CD4-positive, alpha-beta memory T cell (primary cell): ENCODE measurements at regions not wholly inside any gene's neighbourhood (a gene's known extent, or its start where the extent isn't known, plus 50 kb on each side); places are given as distances from the start of the nearest gene placed in this dataset.

Experiments
- CTCF ChIA-PET: fragments of 350-600 bp; sonication (Branson Sonifier 250); formaldehyde crosslinking; loops from one replicate; lab custom pipeline; 2021; ENCODE audit warnings: inconsistent platforms; ENCODE audit not compliant: partially characterized antibody; lab: Charles Lee
- POLR2A ChIA-PET: fragments of 350-600 bp; sonication (Branson Sonifier 250); formaldehyde crosslinking; loops from one replicate; lab custom pipeline; 2021; ENCODE audit not compliant: partially characterized antibody; lab: Charles Lee
- DNase-seq, 5 donors: peaks; one replicate each; pipeline versions ENCODE4 v3.0.0 to v3.0.0-alpha.2; 2020 to 2022; ENCODE audit warnings: mixed read lengths in 1 of 5
- H3K27ac ChIP-seq: one replicate; pipeline ENCODE4 v1.7.0; 2013; ENCODE audit warnings: low read depth, low read length
- H3K27me3 ChIP-seq: 2 replicates; pipeline ENCODE4 v1.7.0; 2013; ENCODE audit warnings: mild to moderate bottlenecking, low read length, moderate library complexity; ENCODE audit not compliant: insufficient read depth
- H3K36me3 ChIP-seq: 2 replicates; pipeline ENCODE4 v1.7.0; 2013; ENCODE audit warnings: mild to moderate bottlenecking, low read length, moderate library complexity; ENCODE audit not compliant: insufficient read depth
- H3K4me1 ChIP-seq: 2 replicates; pipeline ENCODE4 v1.7.0; 2013; ENCODE audit warnings: mild to moderate bottlenecking, low read length, moderate library complexity; ENCODE audit not compliant: insufficient read depth
- H3K4me3 ChIP-seq, 2 donors: one replicate each; pipeline ENCODE4 v1.7.0; 2013; ENCODE audit warnings: low read length in 2 of 2, mild to moderate bottlenecking in 1 of 2
- H3K9me3 ChIP-seq, 2 donors: one replicate each; pipeline ENCODE4 v1.7.0; 2013; ENCODE audit warnings: low read length in 2 of 2, control low read depth in 1 of 2; ENCODE audit not compliant: control insufficient read depth in 1 of 2
- H3K27ac Mint-ChIP-seq, 7 donors: one replicate each; pipeline ENCODE4 v1.8.0; 2020 to 2021; ENCODE audit warnings: mixed read lengths in 7 of 7, mild to moderate bottlenecking in 6 of 7, inconsistent platforms in 3 of 7, moderate library complexity in 3 of 7
- H3K27me3 Mint-ChIP-seq, 2 donors: one replicate each; pipeline ENCODE4 v1.8.0; 2020 to 2021; ENCODE audit warnings: mixed read lengths in 2 of 2
- H3K36me3 Mint-ChIP-seq, 2 donors: one replicate each; pipeline ENCODE4 v1.8.0; 2020 to 2021; ENCODE audit warnings: mixed read lengths in 2 of 2, inconsistent platforms in 1 of 2, mild to moderate bottlenecking in 1 of 2
- H3K4me1 Mint-ChIP-seq, 4 donors: one replicate each; pipeline ENCODE4 v1.8.0; 2020 to 2021; ENCODE audit warnings: mixed read lengths in 4 of 4, mild to moderate bottlenecking in 1 of 4
- H3K4me3 Mint-ChIP-seq, 8 donors: one replicate each; pipeline ENCODE4 v1.8.0; 2020 to 2021; ENCODE audit warnings: mixed read lengths in 8 of 8, mild to moderate bottlenecking in 7 of 8, moderate library complexity in 6 of 8, inconsistent platforms in 3 of 8
- H3K9me3 Mint-ChIP-seq, 8 donors: one replicate each; pipeline ENCODE4 v1.8.0; 2020 to 2021; ENCODE audit warnings: mixed read lengths in 8 of 8, mild to moderate bottlenecking in 5 of 8, inconsistent platforms in 3 of 8, moderate library complexity in 1 of 8
- intact Hi-C: fragments of 100-400 bp; cut with micrococcal nuclease; formaldehyde crosslinking; loops from one replicate; pipeline ENCODE4 v1.15.1; 2023

- no peaks in the 10 kb centered on the region for H3K27me3 Mint-ChIP-seq
- Histone ChIP-seq H3K27me3 (no peaks in the 10 kb centered on the region), H3K9me3 (no peaks in the 10 kb centered on the region), H3K27ac (no peak overlapping the region), H3K4me1 (no peaks in the 10 kb centered on the region), H3K36me3 (no peaks in the 10 kb centered on the region), H3K4me3 (no peak overlapping the region)
- H3K27ac Mint-ChIP-seq, result no peak overlapping the region
- ChIA-PET CTCF (no interaction called here), POLR2A (no interaction called here)
- no peaks in the 10 kb centered on the region for H3K36me3 Mint-ChIP-seq
- peaks cover 0 to 1% (median 0%) of the 10 kb centered on the region in 4 donors for H3K4me1 Mint-ChIP-seq
- no peak for DNase-seq
- intact Hi-C loops, result no loop called here
- no peak overlapping the region for H3K4me3 Mint-ChIP-seq
- H3K9me3 Mint-ChIP-seq, result peaks cover 0 to 5% (median 0%) of the 10 kb centered on the region in 8 donors
These were observed 378.5 kb downstream of the KIF16B start for GRCh38 chr20:16194617-16195360.

- DNase-seq, result no peak
- CTCF ChIA-PET, result no interaction called here
- H3K4me1 Mint-ChIP-seq, result peaks cover 0 to 1% (median 0%) of the 10 kb centered on the region in 4 donors
- H3K27me3 Mint-ChIP-seq, result no peaks in the 10 kb centered on the region
- Histone ChIP-seq H3K4me3 (no peak overlapping the region), H3K9me3 (no peaks in the 10 kb centered on the region), H3K36me3 (no peaks in the 10 kb centered on the region), H3K27ac (no peak overlapping the region), H3K27me3 (no peaks in the 10 kb centered on the region), H3K4me1 (no peaks in the 10 kb centered on the region)
- H3K27ac Mint-ChIP-seq, result no peak overlapping the region
- intact Hi-C loops, result no loop called here
- peaks cover 0 to 3% (median 0%) of the 10 kb centered on the region in 8 donors for H3K9me3 Mint-ChIP-seq
- no peaks in the 10 kb centered on the region for H3K36me3 Mint-ChIP-seq
- POLR2A ChIA-PET, result no interaction called here
- H3K4me3 Mint-ChIP-seq, result no peak overlapping the region
These were observed 381.8 kb downstream of the KIF16B start for GRCh38 chr20:16191496-16191895.

GRCh38 chr20:16189371-16189770, 383.9 kb downstream of the KIF16B start:
- no peak for DNase-seq
- H3K27ac Mint-ChIP-seq, result no peak overlapping the region
- CTCF ChIA-PET, result no interaction called here

GRCh38 chr20:16187956-16188616, 385.2 kb downstream of the KIF16B start:
- no peak for DNase-seq
- intact Hi-C loops, result no loop called here
- ChIA-PET CTCF (no interaction called here), POLR2A (no interaction called here)
- peaks cover 0 to 17% (median 3%) of the 10 kb centered on the region in 8 donors for H3K9me3 Mint-ChIP-seq
- H3K4me1 Mint-ChIP-seq, result no peaks in the 10 kb centered on the region
- H3K27me3 Mint-ChIP-seq, result peaks cover 0 to 2% of the 10 kb centered on the region in 2 donors
- no peak overlapping the region for H3K27ac Mint-ChIP-seq
- H3K4me3 Mint-ChIP-seq, result no peak overlapping the region
- H3K36me3 Mint-ChIP-seq, result no peaks in the 10 kb centered on the region
- Histone ChIP-seq H3K4me3 (no peak overlapping the region), H3K4me1 (no peaks in the 10 kb centered on the region), H3K27me3 (no peaks in the 10 kb centered on the region), H3K27ac (no peak overlapping the region), H3K9me3 (no peaks in the 10 kb centered on the region), H3K36me3 (no peaks in the 10 kb centered on the region)

More at GRCh38 chr20:16189371-16189770, 383.9 kb downstream of the KIF16B start:
- Mint-ChIP-seq H3K27me3 (peaks cover 0 to 2% of the 10 kb centered on the region in 2 donors), H3K4me3 (no peak overlapping the region), H3K36me3 (no peaks in the 10 kb centered on the region), H3K4me1 (peaks cover 0 to 1% (median 0%) of the 10 kb centered on the region in 4 donors), H3K9me3 (peaks cover 0 to 13% (median 3%) of the 10 kb centered on the region in 8 donors)
- Histone ChIP-seq H3K4me3 (no peak overlapping the region), H3K36me3 (no peaks in the 10 kb centered on the region), H3K27ac (no peak overlapping the region), H3K4me1 (no peaks in the 10 kb centered on the region), H3K27me3 (no peaks in the 10 kb centered on the region), H3K9me3 (no peaks in the 10 kb centered on the region)
- POLR2A ChIA-PET, result no interaction called here
- intact Hi-C loops, result no loop called here

GRCh38 chr20:16179919-16180318, 393.3 kb downstream of the KIF16B start:
- no peak overlapping the region for H3K4me3 Mint-ChIP-seq

GRCh38 chr20:16179371-16179770, 393.9 kb downstream of the KIF16B start:
- H3K4me1 ChIP-seq, result no peaks in the 10 kb centered on the region
- H3K36me3 Mint-ChIP-seq, result no peaks in the 10 kb centered on the region
- no peak overlapping the region for H3K27ac Mint-ChIP-seq
- no peak for DNase-seq
- no peaks in the 10 kb centered on the region for H3K36me3 ChIP-seq
- H3K27me3 ChIP-seq, result no peaks in the 10 kb centered on the region
- H3K4me1 Mint-ChIP-seq, result no peaks in the 10 kb centered on the region
- intact Hi-C loops, result no loop called here
- H3K27ac ChIP-seq, result no peak overlapping the region
- H3K9me3 ChIP-seq, result no peaks in the 10 kb centered on the region
- no peak overlapping the region for H3K4me3 ChIP-seq
- H3K9me3 Mint-ChIP-seq, result peaks cover 0 to 15% (median 8%) of the 10 kb centered on the region in 8 donors
- H3K4me3 Mint-ChIP-seq, result no peak overlapping the region
- ChIA-PET POLR2A (no interaction called here), CTCF (no interaction called here)
- no peaks in the 10 kb centered on the region for H3K27me3 Mint-ChIP-seq

More at GRCh38 chr20:16179919-16180318, 393.3 kb downstream of the KIF16B start:
- Mint-ChIP-seq H3K9me3 (peaks cover 0 to 15% (median 7%) of the 10 kb centered on the region in 8 donors), H3K36me3 (no peaks in the 10 kb centered on the region), H3K27me3 (no peaks in the 10 kb centered on the region), H3K27ac (no peak overlapping the region), H3K4me1 (no peaks in the 10 kb centered on the region)
- Histone ChIP-seq H3K36me3 (no peaks in the 10 kb centered on the region), H3K4me3 (no peak overlapping the region), H3K9me3 (no peaks in the 10 kb centered on the region), H3K27ac (no peak overlapping the region), H3K4me1 (no peaks in the 10 kb centered on the region), H3K27me3 (no peaks in the 10 kb centered on the region)
- no peak for DNase-seq
- ChIA-PET POLR2A (no interaction called here), CTCF (no interaction called here)
- intact Hi-C loops, result no loop called here

GRCh38 chr20:16178546-16179135, 394.6 kb downstream of the KIF16B start:
- H3K4me3 Mint-ChIP-seq, result no peak overlapping the region
- no peaks in the 10 kb centered on the region for H3K36me3 Mint-ChIP-seq
- no peaks in the 10 kb centered on the region for H3K4me1 Mint-ChIP-seq
- H3K4me3 ChIP-seq, result no peak overlapping the region
- ChIA-PET CTCF (no interaction called here), POLR2A (no interaction called here)
- H3K9me3 ChIP-seq, result no peaks in the 10 kb centered on the region
- no peaks in the 10 kb centered on the region for H3K27me3 ChIP-seq
- no peaks in the 10 kb centered on the region for H3K4me1 ChIP-seq
- DNase-seq, result no peak
- H3K27ac Mint-ChIP-seq, result no peak overlapping the region
- peaks cover 0 to 15% (median 8%) of the 10 kb centered on the region in 8 donors for H3K9me3 Mint-ChIP-seq
- no peak overlapping the region for H3K27ac ChIP-seq
- intact Hi-C loops, result no loop called here
- H3K36me3 ChIP-seq, result no peaks in the 10 kb centered on the region
- no peaks in the 10 kb centered on the region for H3K27me3 Mint-ChIP-seq
